Daoy (cell line): ENCODE measurements at regions not wholly inside any gene's neighbourhood (a gene's known extent, or its start where the extent isn't known, plus 50 kb on each side); places are given as distances from the start of the nearest gene placed in this dataset.
"Not testable (repeated sequence)": the region's sequence is repeated elsewhere in the genome, so short reads cannot be mapped to it uniquely, and the experiment has no call there.

Experiments used
- DNase-seq: peaks from one replicate; pipeline ENCODE4 v3.0.0-alpha.2; 2015; ENCODE audit warnings: low read depth

- not testable (repeated sequence) for DNase-seq
These were observed 80.6 kb upstream of the ST3GAL5 start for GRCh38 chr2:85969367-85969766.

DNA sequence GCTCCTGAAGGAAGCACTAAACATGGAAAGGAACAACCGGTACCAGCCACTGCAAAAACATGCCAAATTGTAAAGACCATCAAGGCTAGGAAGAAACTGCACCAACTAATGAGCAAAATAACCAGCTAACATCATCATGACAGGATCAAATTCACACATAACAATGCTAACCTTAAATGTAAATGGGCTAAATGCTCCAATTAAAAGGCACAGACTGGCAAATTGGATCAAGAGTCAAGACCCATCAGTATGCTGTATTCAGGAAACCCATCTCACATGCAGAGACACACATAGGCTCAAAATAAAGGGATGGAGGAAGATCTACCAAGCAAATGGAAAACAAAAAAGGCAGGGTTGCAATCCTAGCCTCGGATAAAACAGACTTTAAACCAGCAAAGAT, 77.0 kb upstream of the ST3GAL5 start:
- not testable (repeated sequence) for DNase-seq

DNA sequence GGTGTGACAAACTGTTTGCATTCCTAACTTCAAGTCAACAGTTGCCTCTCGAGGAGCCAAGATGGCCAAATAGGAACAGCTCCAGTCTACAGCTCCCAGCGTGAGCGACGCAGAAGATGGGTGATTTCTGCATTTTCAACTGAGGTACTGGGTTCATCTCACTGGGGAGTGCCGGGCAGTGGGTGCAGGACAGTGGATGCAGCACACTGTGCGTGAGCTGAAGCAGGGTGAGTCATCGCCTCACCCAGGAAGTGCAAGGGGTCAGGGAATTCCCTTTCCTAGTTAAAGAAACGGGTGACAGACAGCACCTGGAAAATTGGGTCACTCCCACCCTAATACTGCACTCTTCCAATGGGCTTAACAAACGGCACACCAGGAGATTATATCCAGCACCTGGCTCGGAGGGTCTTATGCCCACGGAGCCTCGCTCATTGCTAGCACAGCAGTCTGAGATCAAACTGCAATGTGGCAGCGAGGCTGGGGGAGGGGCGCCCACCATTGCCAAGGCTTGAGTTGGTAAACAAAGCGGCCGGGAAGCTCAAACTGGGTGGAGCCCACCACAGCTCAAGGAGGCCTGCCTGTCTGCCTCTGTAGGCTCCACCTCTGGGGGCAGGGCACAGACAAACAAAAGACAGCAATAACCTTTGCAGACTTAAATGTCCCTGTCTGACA, 75.1 kb upstream of the ST3GAL5 start:
- DNase-seq = peak; percentile 14

DNA sequence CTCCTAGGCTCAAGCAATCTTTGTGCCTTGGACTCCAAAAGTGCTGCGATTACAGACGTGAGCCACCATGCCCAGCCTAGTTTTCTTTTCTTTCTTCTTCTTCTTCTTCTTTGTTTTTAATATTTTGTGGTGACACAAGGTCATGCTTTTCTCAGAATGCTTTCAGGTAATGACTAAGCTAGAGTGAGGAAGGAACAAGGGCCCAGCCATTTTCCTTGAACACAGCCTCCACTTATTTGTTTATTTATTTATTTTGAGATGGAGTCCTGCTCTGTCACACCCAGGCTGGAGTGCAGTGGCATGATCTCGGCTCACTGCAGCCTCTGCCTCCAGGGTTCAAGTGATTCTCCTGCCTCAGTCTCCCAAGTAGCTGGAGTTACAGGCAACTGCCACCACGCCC, 74.3 kb upstream of the ST3GAL5 start:
- DNase-seq = no peak

DNA sequence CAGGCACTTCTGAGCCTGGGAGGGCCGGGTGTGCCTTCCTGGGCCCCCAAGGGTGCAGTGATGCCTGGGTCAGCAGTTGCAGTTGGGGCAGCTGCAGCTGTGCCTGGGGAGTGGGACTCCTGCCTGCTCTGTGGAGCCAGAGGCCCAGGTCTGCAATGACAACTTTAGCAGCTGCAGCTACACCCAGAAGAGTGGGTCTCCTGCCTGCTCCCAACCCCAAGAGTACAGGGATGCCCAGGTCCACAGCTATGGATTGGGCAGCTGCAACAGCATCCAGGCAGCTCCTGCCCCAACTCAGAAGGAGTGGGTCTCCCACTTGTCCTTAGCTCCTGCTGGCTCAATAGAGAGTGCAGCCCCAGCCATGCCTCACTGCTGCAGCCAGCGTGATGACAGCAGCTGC, 73.0 kb upstream of the ST3GAL5 start:
- DNase-seq = no peak

DNA sequence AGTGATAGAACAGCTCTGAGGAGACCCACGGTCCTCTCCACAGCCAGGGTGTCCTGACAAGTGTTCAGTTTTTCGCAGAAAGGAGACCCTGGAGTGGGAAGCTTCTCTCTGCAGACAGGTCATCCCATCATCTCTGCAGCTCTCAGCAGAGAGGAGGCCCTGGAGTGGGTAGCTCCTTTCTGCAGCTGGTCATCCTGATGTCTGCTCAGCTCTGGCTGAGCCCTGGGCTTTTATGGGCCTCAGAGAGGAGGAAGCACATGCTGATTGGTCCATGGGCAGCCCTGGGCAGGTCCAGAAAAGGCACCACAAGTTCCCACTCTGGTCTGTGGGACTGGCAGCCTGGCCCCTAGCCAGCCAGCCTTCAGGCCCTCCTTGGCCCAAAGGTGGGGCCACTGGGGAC, 72.3 kb upstream of the ST3GAL5 start:
- DNase-seq = no peak

- DNase-seq = no peak
These were observed 71.0 kb upstream of the ST3GAL5 start for GRCh38 chr2:85959826-85960225.

- no peak for DNase-seq
These were observed 70.4 kb upstream of the ST3GAL5 start for GRCh38 chr2:85959185-85959584.

GRCh38 chr2:85958731-85959130, 69.9 kb upstream of the ST3GAL5 start:
- DNase-seq = no peak

GRCh38 chr2:85957256-85957655, 68.5 kb upstream of the ST3GAL5 start:
- DNase-seq = no peak

- no peak for DNase-seq
These were observed 67.9 kb upstream of the ST3GAL5 start for GRCh38 chr2:85956646-85957039.

GRCh38 chr2:85954590-85955458, 66.0 kb upstream of the ST3GAL5 start:
- no peak for DNase-seq

DNA sequence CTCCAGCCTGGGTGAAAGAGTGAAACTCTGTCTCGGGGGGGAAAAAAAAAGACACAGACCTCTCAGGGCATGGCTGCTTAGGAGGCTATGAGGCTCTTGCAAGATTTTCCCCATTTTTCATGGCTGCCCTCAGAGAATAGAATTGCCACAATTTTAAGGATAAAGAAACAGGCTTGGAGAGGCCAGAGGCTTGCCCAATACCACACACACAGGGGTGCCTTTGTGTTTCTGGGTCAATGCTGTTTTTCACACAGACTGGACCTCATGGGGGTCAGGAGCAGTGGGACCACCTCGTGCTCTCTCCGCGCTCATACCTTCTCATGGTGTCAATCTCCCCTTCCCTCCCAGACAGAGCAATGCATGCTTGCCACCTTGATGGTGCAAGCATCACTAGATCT, 65.4 kb upstream of the ST3GAL5 start:
- no peak for DNase-seq

- DNase-seq = no peak
These were observed 64.7 kb upstream of the ST3GAL5 start for GRCh38 chr2:85953476-85953875.

- no peak for DNase-seq
These were observed 63.5 kb upstream of the ST3GAL5 start for GRCh38 chr2:85952196-85952734.

- no peak for DNase-seq
These were observed 62.7 kb upstream of the ST3GAL5 start for GRCh38 chr2:85951351-85952067.

GRCh38 chr2:85950743-85951142, 62.0 kb upstream of the ST3GAL5 start:
- DNase-seq = no peak

DNA sequence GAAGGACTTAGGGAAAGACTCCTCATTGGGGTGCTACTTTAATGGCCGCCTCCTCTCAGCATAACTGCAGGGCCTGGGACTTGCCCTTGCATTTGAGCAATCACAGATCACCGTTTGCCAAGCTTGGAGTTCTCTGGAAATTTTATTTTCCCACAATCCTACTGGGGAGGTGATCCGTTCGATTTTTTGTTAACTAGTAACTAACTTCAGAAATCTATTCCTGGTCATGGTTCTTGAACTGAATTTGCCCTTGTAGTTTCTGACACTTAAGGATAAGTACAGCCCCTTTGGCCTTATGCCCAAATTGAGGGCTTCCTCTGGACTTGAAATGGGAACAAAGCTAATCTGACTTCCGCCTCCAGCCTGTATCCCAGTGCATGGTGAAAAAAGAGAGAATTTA, 60.5 kb upstream of the ST3GAL5 start:
- DNase-seq = no peak

GRCh38 chr2:85947593-85947992, 58.8 kb upstream of the ST3GAL5 start:
- no peak for DNase-seq

DNA sequence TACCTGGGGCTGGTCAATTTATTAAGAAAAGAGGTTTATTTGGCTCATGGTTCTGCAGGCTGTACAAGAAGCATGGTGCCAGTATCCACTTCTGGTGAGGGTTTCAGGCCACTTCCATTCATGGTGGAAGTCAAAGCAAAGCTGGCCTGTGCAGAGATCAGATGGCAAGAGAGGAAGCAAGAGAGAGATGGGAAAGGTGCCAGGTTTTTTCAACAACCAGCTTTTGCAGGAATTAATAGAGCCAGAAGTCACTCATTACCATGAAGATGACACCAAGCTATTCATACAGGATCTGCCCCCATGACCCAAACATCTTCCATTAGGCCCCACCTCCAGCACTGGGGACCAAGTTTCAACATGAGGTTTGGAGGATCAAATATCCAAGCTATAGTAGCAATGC, 56.8 kb upstream of the ST3GAL5 start:
- no peak for DNase-seq

DNA sequence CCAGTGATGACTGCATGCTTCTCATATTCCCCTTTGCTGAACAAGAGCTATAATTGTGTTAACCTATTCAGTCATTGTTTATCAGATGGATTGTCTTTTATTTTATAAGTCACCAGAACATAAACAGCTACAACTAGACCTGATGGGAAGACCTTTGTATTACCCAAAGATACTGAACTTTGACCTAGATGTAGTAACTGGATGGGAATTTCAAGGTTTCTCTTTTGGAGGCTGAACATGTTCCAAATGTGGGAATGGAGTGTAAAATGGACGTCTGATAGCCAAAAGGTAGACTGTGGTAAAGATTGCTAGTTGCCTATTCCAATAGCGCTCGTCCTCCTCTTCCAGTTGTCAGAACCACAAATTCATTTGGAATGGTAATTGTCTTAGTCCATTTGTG, 56.4 kb upstream of the ST3GAL5 start:
- no peak for DNase-seq

GRCh38 chr2:85942346-85942957, 53.7 kb upstream of the ST3GAL5 start:
- no peak for DNase-seq
